ENCODE measurements at regions not wholly inside any gene's neighbourhood (a gene's known extent, or its start where the extent isn't known, plus 50 kb on each side); places are given as distances from the start of the nearest gene placed in this dataset.

- POLR2A ChIA-PET, result interaction anchor here (0.7 kb wide), 1 partner anchor 19 kb away, joined by 4 read pairs; no protein-coding TSS in a partner anchor
- Mint-ChIP-seq H3K27me3 (peaks cover 2 to 23% (median 6%) of the 10 kb centered on the region in 5 donors), H3K27ac (no peak overlapping the region), H3K4me1 (no peaks in the 10 kb centered on the region), H3K4me3 (no peak overlapping the region), H3K36me3 (no peaks in the 10 kb centered on the region), H3K9me3 (no peaks in the 10 kb centered on the region)
- ATAC-seq (no peak), DNase-seq (no peak)
These were observed 160.3 kb downstream of the MN1 start for GRCh38 chr22:27641049-27641795.

GRCh38 chr22:27642104-27642800 lies 159.3 kb downstream of the MN1 start:
- peaks cover 0 to 20% (median 2%) of the 10 kb centered on the region in 5 donors for H3K27me3 Mint-ChIP-seq
- DNase-seq, result no peak

GRCh38 chr22:27643907-27644306 lies 157.6 kb downstream of the MN1 start:
- Mint-ChIP-seq H3K36me3 (no peaks in the 10 kb centered on the region), H3K4me1 (no peaks in the 10 kb centered on the region), H3K27ac (no peak overlapping the region), H3K9me3 (no peaks in the 10 kb centered on the region), H3K27me3 (peaks cover 1 to 29% (median 14%) of the 10 kb centered on the region in 5 donors), H3K4me3 (no peak overlapping the region)
- ATAC-seq (no peak), DNase-seq (no peak)
- POLR2A ChIA-PET, result no interaction called here

More at GRCh38 chr22:27642104-27642800, 159.3 kb downstream of the MN1 start:
- H3K9me3 Mint-ChIP-seq, result no peaks in the 10 kb centered on the region
- no peaks in the 10 kb centered on the region for H3K4me1 Mint-ChIP-seq
- H3K36me3 Mint-ChIP-seq, result no peaks in the 10 kb centered on the region
- no peak overlapping the region for H3K27ac Mint-ChIP-seq
- H3K4me3 Mint-ChIP-seq, result no peak overlapping the region
- POLR2A ChIA-PET, result no interaction called here
- no peak for ATAC-seq

GRCh38 chr22:27644566-27644965 lies 157.0 kb downstream of the MN1 start:
- Mint-ChIP-seq H3K27me3 (peaks cover 3 to 35% (median 17%) of the 10 kb centered on the region in 5 donors), H3K4me3 (no peak overlapping the region), H3K9me3 (no peaks in the 10 kb centered on the region), H3K36me3 (no peaks in the 10 kb centered on the region), H3K27ac (no peak overlapping the region), H3K4me1 (no peaks in the 10 kb centered on the region)
- ATAC-seq, result no peak
- no peak for DNase-seq
- POLR2A ChIA-PET, result no interaction called here

- Mint-ChIP-seq H3K4me3 (no peak overlapping the region), H3K36me3 (no peaks in the 10 kb centered on the region), H3K27ac (no peak overlapping the region), H3K4me1 (no peaks in the 10 kb centered on the region), H3K27me3 (peaks cover 5 to 49% (median 23%) of the 10 kb centered on the region in 5 donors), H3K9me3 (no peaks in the 10 kb centered on the region)
- POLR2A ChIA-PET, result no interaction called here
- ATAC-seq (no peak), DNase-seq (no peak)
These were observed 154.0 kb downstream of the MN1 start for GRCh38 chr22:27647540-27647939.

- Mint-ChIP-seq H3K9me3 (no peaks in the 10 kb centered on the region), H3K36me3 (no peaks in the 10 kb centered on the region), H3K27ac (no peak overlapping the region), H3K4me3 (no peak overlapping the region), H3K27me3 (peaks cover 5 to 45% (median 23%) of the 10 kb centered on the region in 5 donors), H3K4me1 (no peaks in the 10 kb centered on the region)
- DNase-seq (no peak), ATAC-seq (no peak)
- POLR2A ChIA-PET, result no interaction called here
These were observed 153.5 kb downstream of the MN1 start for GRCh38 chr22:27648074-27648473.

- H3K36me3 Mint-ChIP-seq, result no peaks in the 10 kb centered on the region
- H3K27ac Mint-ChIP-seq, result no peak overlapping the region
- ATAC-seq, result no peak
- DNase-seq, result no peak
- no peak overlapping the region for H3K4me3 Mint-ChIP-seq
- peaks cover 0 to 4% (median 0%) of the 10 kb centered on the region in 9 donors for H3K9me3 Mint-ChIP-seq
- POLR2A ChIA-PET, result no interaction called here
- no peaks in the 10 kb centered on the region for H3K4me1 Mint-ChIP-seq
- peaks cover 5 to 45% (median 23%) of the 10 kb centered on the region in 5 donors for H3K27me3 Mint-ChIP-seq
These were observed 152.7 kb downstream of the MN1 start for GRCh38 chr22:27648853-27649252.

GRCh38 chr22:27650572-27650971 lies 151.0 kb downstream of the MN1 start:
- no peak overlapping the region for H3K4me3 Mint-ChIP-seq
- POLR2A ChIA-PET, result no interaction called here
- no peak for ATAC-seq
- H3K27ac Mint-ChIP-seq, result no peak overlapping the region
- H3K27me3 Mint-ChIP-seq, result peaks cover 5 to 45% (median 16%) of the 10 kb centered on the region in 5 donors
- no peak for DNase-seq
- peaks cover 0 to 9% (median 5%) of the 10 kb centered on the region in 9 donors for H3K9me3 Mint-ChIP-seq
- H3K36me3 Mint-ChIP-seq, result no peaks in the 10 kb centered on the region
- no peaks in the 10 kb centered on the region for H3K4me1 Mint-ChIP-seq

GRCh38 chr22:27650985-27651384 lies 150.6 kb downstream of the MN1 start:
- H3K4me1 Mint-ChIP-seq, result no peaks in the 10 kb centered on the region
- H3K27me3 Mint-ChIP-seq, result peaks cover 5 to 45% (median 16%) of the 10 kb centered on the region in 5 donors
- H3K9me3 Mint-ChIP-seq, result peaks cover 0 to 13% (median 8%) of the 10 kb centered on the region in 9 donors
- ATAC-seq, result no peak
- no peak overlapping the region for H3K4me3 Mint-ChIP-seq
- no peak overlapping the region for H3K27ac Mint-ChIP-seq
- POLR2A ChIA-PET, result no interaction called here
- no peak for DNase-seq
- no peaks in the 10 kb centered on the region for H3K36me3 Mint-ChIP-seq

GRCh38 chr22:27651486-27651885 lies 150.1 kb downstream of the MN1 start:
- ATAC-seq, result no peak
- no peak overlapping the region for H3K27ac Mint-ChIP-seq
- POLR2A ChIA-PET, result no interaction called here

GRCh38 chr22:27654546-27655445 lies 146.8 kb downstream of the MN1 start:
- Mint-ChIP-seq H3K4me1 (no peaks in the 10 kb centered on the region), H3K27me3 (peaks cover 2 to 22% (median 5%) of the 10 kb centered on the region in 5 donors), H3K4me3 (no peak overlapping the region), H3K27ac (no peak overlapping the region), H3K36me3 (peaks cover 0 to 5% (median 0%) of the 10 kb centered on the region in 3 donors), H3K9me3 (peaks cover 0 to 31% (median 18%) of the 10 kb centered on the region in 9 donors)
- POLR2A ChIA-PET, result no interaction called here
- DNase-seq (no peak), ATAC-seq (no peak)

More at GRCh38 chr22:27651486-27651885, 150.1 kb downstream of the MN1 start:
- peaks cover 5 to 45% (median 16%) of the 10 kb centered on the region in 5 donors for H3K27me3 Mint-ChIP-seq
- H3K36me3 Mint-ChIP-seq, result no peaks in the 10 kb centered on the region
- H3K4me1 Mint-ChIP-seq, result no peaks in the 10 kb centered on the region
- H3K4me3 Mint-ChIP-seq, result no peak overlapping the region
- H3K9me3 Mint-ChIP-seq, result peaks cover 0 to 16% (median 12%) of the 10 kb centered on the region in 9 donors
- DNase-seq, result no peak

GRCh38 chr22:27655582-27656185 lies 145.9 kb downstream of the MN1 start:
- no peak for DNase-seq
- no peak overlapping the region for H3K27ac Mint-ChIP-seq
- H3K9me3 Mint-ChIP-seq, result peaks cover 0 to 31% (median 19%) of the 10 kb centered on the region in 9 donors
- peaks cover 0 to 5% (median 0%) of the 10 kb centered on the region in 3 donors for H3K36me3 Mint-ChIP-seq
- no peak overlapping the region for H3K4me3 Mint-ChIP-seq
- POLR2A ChIA-PET, result no interaction called here
- no peaks in the 10 kb centered on the region for H3K4me1 Mint-ChIP-seq
- peaks cover 2 to 22% (median 6%) of the 10 kb centered on the region in 5 donors for H3K27me3 Mint-ChIP-seq
- ATAC-seq, result no peak

Data from naive thymus-derived CD8-positive, alpha-beta T cell (primary cell).